IPS DF 19.7 (cell line): ENCODE measurements at regions not wholly inside any gene's neighbourhood (a gene's known extent, or its start where the extent isn't known, plus 50 kb on each side); places are given as distances from the start of the nearest gene placed in this dataset.
"Not testable (repeated sequence)": the region's sequence is repeated elsewhere in the genome, so short reads cannot be mapped to it uniquely, and the experiment has no call there.

Experiments
- DNase-seq: peaks from one replicate; pipeline ENCODE4 v3.0.0-alpha.2; 2013; ENCODE audit warnings: low read depth, low spot score

DNA sequence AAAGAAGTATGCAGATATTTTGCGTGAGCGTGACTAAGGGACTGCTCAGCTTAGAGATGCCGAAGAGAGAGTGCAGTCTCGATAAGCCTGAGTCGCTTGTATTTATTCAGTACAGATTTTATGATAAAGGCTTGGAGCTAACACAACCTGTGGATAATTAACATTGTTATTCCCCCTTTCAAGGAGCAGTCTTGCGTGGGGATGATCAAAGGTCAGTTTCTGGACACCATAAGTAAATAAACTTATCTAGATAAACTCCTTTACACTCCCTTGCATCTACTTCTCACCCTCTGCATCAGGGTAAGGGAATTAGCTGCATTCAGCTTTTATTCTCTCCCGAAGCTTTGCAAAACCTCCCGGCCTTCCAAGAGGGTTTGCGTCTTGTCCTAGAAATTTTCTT lies 357.8 kb upstream of the ST8SIA4 start:
- no peak for DNase-seq

DNA sequence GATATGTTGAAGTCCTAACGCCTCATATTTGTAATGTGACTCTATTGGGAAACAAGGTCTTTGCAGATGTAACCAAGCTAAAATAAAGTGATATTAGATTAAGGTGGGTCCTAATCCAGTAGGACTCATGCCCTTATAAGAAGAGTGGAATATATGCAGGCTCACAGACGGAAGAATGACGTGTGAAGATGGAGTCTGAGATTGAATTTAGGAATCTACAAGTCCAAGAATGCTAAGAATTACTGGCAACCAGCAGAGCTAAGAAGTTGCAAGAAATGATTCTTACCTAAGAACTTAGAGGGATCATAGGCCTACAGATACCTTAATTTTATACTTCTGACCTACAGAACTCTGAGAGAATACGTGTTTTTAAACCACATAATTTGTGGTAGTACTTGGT lies 350.0 kb upstream of the ST8SIA4 start:
- DNase-seq: no peak

DNA sequence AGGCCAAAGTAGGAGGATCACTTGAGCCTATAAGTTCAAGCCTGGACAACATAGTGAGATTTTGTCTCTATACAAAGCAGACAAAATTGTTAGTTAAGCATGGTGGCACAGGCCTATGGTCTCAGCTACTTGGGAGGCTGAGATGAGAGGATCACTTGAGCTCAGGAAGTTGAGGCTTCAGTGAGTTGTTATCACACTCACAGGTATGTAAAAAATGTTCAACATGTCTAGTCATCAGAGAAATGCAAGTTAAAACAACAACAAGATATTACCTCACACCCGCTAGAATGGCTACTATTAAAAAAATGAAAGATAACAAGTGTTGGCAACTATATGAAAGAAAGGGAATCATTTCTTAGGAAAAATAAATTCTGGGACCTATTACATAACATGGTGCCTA lies 341.5 kb upstream of the ST8SIA4 start:
- no peak for DNase-seq

DNA sequence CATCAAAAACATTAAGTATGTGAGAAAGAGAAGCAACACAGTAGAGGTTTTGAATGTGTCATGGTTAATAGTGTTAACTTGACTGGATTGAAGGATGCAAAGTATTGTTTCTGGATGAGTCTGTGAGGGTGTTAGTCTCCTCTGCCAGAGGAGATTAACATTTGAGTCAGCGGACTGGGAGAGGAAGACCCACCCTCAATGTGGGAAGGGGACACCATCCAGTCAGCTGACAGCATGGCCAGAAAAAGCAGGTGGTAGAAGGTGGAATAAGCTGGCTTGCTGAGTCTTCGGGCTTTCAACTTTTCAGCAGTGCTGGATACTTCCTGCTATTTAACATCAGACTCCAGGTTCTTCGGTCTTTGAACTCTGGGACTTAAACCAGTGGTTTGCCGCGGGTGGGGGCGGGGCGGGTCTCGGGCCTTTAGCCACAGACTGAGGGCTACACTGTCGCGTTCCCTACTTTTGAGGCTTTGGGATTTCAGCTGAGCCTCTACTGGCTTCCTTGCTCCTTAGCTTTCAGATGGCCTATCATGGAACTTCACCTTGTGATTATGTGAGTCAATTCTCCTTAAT lies 309.9 kb upstream of the ST8SIA4 start:
- DNase-seq: peak; percentile 5

DNA sequence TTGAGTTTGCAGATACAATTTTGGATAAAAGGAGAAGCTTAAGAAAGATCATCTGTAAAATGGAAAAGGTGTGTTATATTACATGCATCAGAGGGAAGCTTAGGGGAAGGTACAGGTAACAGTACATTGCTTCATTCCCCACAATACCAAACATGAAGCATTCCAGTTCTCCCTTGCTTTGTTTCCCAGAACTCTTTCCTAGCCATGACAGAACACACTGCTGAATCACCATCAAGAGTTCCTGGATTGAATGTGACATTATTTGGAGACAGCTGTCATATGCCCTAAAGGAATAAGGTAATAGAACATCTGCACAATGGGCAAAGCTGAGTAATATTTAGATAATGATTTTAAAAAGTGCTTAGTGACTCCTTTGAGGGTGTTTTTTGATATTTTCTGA lies 303.5 kb upstream of the ST8SIA4 start:
- DNase-seq: no peak

DNA sequence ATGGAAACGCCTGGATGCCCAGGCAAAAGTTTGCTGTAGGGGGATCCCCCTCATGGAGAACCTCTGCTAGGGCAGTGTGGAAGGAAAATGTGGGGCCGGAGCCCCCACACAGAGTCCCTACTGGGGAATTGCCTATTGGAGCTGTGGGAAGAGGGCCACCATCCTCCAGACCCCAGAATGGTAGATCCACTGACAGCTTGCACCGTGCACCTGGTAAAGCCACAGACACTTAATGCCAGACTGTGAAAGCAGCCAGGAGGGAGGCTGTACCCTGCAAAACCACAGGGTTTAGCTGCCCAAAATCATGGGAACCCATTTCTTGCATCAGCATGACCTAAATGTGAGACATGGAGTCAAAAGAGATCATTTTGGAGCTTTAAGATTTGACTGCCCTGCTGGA lies 302.0 kb upstream of the ST8SIA4 start:
- DNase-seq: not testable (repeated sequence)

DNA sequence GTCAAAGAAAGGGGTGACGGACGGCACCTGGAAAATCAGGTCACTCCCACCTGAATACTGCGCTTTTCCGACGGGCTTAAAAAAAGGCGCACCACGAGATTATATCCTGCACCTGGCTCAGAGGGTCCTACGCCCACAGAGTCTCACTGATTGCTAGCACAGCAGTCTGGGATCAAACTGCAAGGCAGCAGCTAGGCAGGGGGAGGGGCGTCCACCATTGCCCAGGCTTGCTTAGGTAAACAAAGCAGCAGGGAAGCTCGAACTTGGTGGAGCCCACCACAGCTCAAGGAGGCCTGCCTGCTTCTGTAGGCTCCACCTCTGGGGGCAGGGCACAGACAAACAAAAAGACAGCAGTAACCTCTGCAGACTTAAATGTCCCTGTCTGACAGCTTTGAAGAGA lies 277.3 kb upstream of the ST8SIA4 start:
- DNase-seq: peak; percentile 3

DNA sequence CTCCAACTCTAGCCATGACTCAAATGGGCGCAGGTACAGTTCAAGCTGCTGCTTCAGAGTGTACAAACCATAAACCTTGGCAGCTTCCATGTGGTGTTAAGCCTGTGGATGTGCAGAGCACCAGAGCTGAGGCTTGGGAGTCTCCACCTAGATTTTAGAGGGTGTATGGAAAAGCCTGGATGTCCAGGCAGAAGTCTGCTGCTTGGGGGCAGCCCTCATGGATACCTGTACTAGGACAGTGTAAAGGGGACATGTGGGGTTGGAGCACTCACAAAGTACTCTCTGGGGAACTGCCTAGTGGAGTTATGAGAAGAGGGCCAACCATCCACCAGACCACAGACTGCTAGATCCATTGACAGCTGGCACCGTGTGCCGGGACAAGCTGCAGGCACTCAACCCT lies 273.5 kb upstream of the ST8SIA4 start:
- no peak for DNase-seq

DNA sequence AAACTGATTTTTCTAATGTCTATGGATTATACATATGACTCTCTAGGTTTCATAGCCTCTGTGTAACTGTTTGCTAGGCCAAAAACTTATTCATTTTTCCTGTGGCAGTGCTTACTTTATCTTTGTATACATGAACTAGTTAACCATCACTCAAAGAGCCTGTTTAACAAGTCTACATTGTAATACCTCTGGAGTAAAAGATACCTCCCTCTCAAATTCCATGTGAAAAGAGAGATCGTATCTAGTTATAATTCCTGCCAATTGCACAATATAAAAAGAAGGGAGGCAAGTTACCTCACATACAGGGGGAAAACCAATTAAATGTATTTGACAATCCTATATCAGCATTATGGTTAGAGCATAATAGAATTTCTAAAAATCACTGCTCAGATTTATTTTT lies 271.9 kb upstream of the ST8SIA4 start:
- no peak for DNase-seq

DNA sequence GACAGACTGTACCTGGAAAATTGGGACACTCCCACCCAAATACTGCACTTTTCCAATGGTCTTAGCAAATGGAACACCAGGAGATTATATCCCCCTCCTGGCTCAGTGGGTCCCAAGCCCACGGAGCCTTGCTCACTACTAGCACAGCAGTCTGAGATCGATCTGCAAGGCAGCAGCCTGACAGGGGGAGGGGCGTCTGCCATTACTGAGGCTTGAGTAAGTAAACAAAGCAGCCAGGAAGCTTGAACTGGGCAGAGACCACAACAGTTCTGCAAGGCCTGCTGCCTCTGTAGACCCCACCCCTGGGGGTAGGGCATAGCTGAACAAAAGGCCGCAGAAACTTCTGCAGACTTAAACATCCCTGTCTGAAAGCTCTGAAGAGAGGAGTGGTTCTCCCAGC lies 260.0 kb upstream of the ST8SIA4 start:
- DNase-seq: no peak

DNA sequence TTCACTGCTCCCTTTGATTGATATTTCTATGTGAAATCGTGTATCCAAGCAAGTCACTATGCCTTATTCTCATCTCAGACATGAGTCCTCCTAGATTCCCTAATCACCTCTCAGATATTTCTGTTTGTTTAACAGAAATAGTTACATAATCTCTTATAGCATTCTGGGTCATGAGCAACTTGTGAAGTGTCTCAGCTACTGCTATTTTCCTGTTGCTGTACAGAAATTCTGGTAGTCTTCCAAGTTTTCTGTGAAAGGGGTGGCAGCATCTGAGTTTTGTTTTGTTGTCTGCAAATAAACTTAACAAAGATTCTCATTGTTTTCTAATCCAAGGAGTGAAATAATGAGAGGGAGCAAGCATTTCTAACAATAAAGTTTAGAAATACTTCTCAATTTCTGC lies 256.9 kb upstream of the ST8SIA4 start:
- no peak for DNase-seq

DNA sequence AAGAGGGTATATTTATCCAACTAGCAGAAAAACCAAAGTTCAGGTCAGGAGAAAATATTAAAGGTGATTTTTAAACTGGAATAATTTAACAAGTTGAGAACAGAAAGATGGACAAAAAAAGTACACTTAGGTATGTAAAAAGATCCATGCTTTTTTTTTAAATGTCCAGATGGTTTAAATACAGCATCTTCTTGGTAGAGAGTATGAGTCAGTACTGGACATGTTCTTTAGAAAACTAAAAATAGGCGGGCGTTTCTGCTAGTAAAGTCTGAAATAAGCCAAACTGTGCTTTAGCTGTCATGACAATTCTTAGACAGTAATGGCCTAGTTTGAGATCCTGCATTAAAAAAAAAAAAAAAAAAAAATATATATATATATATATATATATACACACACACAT lies 255.9 kb upstream of the ST8SIA4 start:
- no peak for DNase-seq

DNA sequence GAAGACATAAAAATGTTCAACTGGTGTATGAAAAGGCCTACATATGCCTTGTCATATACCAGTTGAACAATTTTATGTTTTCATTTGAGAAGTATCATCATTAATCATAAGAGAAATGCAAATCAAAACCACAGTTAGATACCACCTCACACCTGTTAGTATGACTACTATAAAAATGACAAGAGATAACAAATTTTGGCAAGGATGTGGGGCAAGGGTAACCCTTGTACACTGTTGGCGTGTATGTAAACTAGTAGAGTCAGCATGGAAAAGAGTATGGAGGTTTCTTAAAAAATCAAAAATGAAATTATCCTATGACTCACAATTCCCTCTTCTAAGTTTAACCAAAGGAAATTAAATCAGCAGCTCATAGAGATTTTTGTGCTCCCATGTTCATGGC lies 250.4 kb upstream of the ST8SIA4 start:
- no peak for DNase-seq

DNA sequence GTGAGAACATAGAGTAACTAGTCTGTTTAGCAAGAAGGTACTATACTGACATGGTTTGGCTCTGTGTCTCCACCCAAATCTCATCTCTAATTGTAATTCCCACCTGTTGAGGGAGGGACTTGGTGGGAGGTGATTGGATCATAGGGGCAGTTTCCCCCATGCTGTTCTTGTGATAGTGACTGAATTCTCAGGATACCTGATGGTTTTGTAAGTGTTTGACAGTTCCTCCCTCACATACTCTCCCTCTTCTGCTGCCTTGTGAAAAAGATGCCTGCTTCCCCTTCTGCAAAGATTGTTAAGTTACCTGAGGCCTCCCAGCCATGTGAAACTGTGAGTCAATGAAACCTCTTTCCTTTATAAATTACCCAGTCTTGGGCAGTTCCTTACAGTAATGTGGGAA lies 240.4 kb upstream of the ST8SIA4 start:
- DNase-seq: peak; percentile 1

DNA sequence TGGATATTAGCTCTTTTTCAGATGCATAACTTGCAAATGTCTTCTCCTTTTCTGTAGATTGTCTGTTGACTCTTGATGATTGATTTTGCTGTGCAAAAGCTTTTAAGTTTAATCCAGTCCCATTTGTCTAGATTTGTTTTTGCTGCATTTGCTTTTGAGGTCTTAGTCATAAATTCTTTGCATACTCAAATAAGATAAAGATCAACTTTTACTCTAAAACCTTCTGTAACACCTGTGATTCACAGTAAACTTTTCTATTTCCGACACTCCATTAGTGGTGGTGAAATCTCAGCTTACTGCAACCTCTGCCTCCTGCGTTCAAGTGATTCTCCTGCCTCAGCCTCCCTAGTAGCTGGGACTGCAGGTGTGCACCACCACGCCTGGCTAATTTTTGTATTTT lies 239.0 kb upstream of the ST8SIA4 start:
- no peak for DNase-seq

DNA sequence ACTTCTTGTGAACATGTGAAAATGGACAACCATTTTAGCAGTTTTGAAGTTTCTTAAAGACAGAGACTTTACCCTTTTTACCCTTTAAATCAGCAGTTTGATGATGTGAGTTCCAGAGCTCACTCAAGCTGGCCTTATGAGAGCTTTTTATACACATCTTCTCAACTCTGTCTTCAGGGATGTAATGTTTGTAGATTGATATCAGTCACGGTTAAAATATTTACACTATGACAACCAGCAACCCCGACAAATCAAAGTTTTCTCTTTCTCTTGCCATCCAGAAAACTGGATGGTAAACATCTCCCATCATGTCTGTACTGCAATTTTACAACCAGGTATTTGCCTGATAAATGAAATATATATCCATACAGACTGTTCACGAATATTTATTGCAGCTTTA lies 233.4 kb upstream of the ST8SIA4 start:
- DNase-seq: no peak

DNA sequence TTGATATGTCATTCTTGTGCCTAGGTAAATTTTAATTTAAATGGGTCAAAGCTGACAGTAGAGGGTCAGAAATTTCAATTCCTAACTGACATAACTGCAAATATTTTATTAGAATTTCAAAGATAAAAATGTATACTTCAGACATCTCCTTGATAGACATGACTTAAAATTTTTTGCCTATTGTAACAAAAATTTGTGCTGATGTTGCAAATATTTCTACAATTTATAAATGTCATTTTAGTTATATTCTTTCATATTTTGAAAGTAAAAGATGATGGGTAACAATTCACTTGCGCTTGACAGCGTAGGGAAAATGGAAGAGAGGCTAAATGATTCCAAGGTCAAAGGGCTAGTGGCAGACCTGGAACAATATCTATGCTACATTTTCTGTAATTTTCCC lies 220.3 kb upstream of the ST8SIA4 start:
- no peak for DNase-seq

DNA sequence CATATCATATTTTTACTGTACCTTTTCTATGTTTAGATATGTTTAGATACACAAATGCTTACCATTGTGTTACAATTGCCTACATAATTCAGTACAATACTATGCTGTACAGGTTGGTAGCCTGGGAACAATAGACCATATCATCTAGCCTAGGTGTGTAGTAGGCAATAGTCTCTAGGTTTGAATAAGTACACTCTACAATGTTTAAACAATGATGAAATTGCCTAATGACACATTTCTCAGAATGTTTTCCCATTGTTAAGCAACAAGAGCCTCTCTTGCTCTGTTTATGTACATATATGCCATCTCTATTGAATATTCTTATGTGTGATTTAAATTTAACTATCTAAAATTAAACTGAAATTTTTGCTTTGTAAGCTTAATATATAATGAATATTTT lies 209.6 kb upstream of the ST8SIA4 start:
- DNase-seq: no peak

DNA sequence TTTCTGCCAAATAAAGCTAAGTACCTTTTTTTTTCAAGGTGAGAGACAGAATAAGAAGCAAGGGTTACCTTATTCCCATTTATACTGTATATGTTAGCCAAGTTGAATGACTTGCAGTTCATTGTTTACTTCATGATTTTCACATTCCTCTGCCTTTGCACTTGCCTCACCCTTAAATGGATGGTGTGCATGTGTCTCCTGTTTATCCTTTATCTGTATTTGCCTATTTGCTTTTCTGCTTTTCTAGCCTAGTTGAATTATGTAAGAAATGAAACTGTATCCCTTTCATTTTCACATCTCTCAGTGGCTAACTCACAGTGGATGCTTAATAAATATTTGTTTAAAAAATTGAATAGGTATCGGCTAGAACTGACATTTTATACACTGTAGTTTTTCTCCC lies 200.8 kb upstream of the ST8SIA4 start:
- DNase-seq: no peak

DNA sequence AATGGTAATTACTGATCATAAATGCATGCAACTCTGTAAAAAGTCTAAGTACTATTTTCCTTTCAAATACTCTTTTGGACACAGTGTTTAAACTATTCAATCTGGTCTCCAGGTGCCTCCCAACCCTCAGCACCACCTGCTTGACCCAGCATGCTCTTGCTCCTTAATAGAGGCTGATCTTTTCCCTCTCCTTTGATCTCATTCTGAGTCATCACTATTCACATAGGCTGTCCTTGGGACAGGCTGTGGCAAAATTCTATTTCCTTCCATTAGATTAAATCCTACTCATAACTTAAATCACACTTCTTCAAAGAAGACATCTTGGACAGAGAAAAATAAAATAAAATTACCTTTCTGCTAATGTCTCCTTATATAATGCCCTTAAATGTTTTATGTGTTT lies 199.4 kb upstream of the ST8SIA4 start:
- DNase-seq: no peak

DNA sequence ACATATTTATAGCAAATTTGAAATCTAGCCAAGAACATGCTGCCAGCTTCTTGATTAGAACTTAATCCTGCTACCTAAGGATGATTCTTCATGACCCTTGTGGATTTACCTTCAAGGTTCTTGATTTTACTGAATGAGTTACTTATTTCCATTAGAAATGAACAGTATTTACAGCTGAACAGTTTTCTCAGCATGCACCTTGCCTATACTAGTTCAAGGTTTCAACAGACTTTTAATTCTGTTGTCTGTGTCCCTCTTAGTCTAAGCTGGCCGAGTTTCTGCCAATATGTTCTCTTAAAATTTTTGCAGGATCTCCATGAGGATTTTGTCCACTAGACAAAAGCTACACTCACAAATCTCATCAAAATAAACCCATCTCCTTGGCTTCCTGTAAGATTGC lies 188.8 kb upstream of the ST8SIA4 start:
- no peak for DNase-seq

DNA sequence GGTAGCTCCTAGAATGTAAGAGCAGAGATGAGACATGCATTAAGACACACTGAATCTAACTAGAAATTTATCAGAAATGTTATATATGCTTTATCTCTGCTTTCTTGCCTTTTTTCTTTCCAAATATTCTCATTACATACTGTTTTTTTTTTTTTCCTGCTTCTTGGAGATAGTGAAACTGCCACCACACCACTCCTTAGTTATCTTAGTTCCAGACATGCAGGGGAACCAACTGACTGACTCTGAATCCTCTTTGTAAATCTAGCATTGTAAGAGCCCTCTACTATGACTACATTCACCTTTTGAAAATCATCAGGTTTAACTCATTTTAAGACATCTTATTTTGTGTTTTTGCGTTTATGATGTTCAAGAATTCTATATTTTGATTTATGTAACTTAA lies 181.3 kb upstream of the ST8SIA4 start:
- DNase-seq: no peak

DNA sequence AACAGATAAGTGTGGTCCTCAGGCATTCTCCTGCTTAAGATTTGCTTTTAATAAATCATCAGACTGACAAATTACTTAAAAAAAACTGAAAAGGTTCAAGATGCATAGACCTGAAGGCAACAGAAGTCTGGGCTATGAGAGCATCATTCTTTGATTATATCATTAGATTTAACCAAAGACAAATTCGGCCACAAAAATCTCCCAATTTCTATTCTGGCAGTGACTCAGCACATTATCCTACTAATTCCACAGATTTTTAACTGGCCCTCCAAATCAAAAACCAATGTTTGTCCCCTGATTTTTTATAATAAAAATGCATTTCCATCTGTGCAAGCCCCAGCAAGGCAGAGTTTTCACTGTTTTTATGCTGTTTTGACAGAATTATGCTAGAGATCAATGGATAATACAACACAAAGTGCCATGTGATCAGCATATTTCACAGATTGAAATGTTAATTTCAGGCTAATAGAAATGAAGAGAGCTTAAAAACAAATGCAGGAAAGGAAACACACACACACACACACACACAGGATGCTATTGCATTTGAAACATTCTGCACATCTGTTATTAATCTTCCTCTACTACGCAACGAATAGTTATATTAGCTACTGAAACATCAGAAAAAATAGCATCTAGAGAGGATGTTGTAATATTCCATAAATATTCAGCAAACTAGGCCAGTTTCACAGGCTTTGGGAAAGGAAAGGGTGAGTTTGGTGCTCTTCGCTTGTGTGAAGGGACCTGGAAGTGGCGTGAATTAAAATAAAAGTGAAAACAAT lies 177.6 kb upstream of the ST8SIA4 start:
- DNase-seq: no peak

DNA sequence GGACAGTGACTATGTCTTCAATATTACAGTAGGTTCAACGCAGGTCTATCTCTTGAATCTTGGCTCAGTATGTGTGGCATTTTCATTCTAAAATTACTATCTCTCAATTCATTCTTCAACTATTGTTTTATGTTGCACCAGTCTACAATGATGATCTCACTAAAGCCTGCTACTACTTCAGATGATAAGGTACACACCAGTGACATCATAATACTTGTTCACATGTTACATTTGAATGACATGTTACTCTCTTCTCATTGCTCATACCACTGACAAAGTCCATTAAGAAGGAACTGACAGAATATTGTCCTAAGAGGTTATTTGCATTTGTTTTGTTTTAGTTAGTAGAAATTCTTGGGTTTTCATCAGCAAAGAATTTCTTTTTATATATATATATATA lies 165.2 kb upstream of the ST8SIA4 start:
- no peak for DNase-seq
